ENCODE measurements at regions not wholly inside any gene's neighbourhood (a gene's known extent, or its start where the extent isn't known, plus 50 kb on each side); places are given as distances from the start of the nearest gene placed in this dataset.

GRCh38 chr12:16474801-16475200 lies 127.4 kb downstream of the MGST1 start:
- FAIRE-seq, result no peak
- DNase-seq (ENCODE audit: insufficient read length, low spot score), result no peak
- no peak for TF ChIP-seq CTCF (IDR thresholded peaks at IDR 0.05; ENCODE audit: insufficient read depth, missing control alignments)

GRCh38 chr12:16475521-16475920 lies 128.1 kb downstream of the MGST1 start:
- FAIRE-seq (no peak), DNase-seq (ENCODE audit: insufficient read length, low spot score) (no peak)
- no peak for TF ChIP-seq CTCF (IDR thresholded peaks at IDR 0.05; ENCODE audit: insufficient read depth, missing control alignments)

GRCh38 chr12:16482726-16483125 lies 123.2 kb downstream of the LMO3 start:
- DNase-seq (ENCODE audit: insufficient read length, low spot score), result no peak
- no peak for FAIRE-seq
- TF ChIP-seq CTCF (IDR thresholded peaks at IDR 0.05; ENCODE audit: insufficient read depth, missing control alignments), result no peak

- no peak for TF ChIP-seq CTCF (IDR thresholded peaks at IDR 0.05; ENCODE audit: insufficient read depth, missing control alignments)
- no peak for DNase-seq (ENCODE audit: insufficient read length, low spot score)
- FAIRE-seq, result no peak
Measured at GRCh38 chr12:16492240-16492639, 113.7 kb downstream of the LMO3 start.

- no peak for TF ChIP-seq CTCF (IDR thresholded peaks at IDR 0.05; ENCODE audit: insufficient read depth, missing control alignments)
- FAIRE-seq (no peak), DNase-seq (ENCODE audit: insufficient read length, low spot score) (no peak)
Measured at GRCh38 chr12:16492820-16493797, 112.9 kb downstream of the LMO3 start.

- DNase-seq (ENCODE audit: insufficient read length, low spot score), result no peak
- FAIRE-seq, result no peak
- no peak for TF ChIP-seq CTCF (IDR thresholded peaks at IDR 0.05; ENCODE audit: insufficient read depth, missing control alignments)
Measured at GRCh38 chr12:16495196-16495595, 110.8 kb downstream of the LMO3 start.
